ENCODE measurements at regions not wholly inside any gene's neighbourhood (a gene's known extent, or its start where the extent isn't known, plus 50 kb on each side); places are given as distances from the start of the nearest gene placed in this dataset.
A peak's percentile ranks its signal among the peaks of the same experiment; 100 is the strongest.

DNA sequence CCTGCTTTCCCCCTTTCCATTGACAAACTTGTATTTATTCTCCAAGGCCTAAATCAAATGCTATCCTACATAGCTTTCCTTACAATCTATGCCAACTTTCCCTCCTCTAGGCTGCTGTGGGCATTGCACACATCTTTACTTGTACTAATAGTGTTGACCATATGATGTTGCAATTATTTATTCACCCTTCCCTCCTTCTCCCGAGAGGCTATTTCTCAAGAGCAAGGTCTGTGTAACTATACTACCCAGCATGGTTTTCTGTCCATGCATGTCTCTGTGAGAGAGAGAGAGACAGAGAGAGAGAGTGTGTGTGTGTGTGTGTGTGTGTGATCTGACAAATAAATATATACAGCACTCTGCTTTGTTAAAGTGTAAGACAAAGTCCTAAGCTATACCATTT lies 63.8 kb downstream of the GTPBP8 start:
- TF ChIP-seq, protein P1, sequence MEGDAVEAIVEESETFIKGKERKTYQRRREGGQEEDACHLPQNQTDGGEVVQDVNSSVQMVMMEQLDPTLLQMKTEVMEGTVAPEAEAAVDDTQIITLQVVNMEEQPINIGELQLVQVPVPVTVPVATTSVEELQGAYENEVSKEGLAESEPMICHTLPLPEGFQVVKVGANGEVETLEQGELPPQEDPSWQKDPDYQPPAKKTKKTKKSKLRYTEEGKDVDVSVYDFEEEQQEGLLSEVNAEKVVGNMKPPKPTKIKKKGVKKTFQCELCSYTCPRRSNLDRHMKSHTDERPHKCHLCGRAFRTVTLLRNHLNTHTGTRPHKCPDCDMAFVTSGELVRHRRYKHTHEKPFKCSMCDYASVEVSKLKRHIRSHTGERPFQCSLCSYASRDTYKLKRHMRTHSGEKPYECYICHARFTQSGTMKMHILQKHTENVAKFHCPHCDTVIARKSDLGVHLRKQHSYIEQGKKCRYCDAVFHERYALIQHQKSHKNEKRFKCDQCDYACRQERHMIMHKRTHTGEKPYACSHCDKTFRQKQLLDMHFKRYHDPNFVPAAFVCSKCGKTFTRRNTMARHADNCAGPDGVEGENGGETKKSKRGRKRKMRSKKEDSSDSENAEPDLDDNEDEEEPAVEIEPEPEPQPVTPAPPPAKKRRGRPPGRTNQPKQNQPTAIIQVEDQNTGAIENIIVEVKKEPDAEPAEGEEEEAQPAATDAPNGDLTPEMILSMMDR (IDR thresholded peaks at IDR 0.05; ENCODE audit: low read depth, low read length, missing input control): peak; percentile 21
- no peak for TF ChIP-seq YY1 (IDR thresholded peaks at IDR 0.05)
- TF ChIP-seq GABPA (IDR thresholded peaks at IDR 0.05 in 1 of 2, conservative IDR thresholded peaks at IDR 0.05 in 1 of 2): no peak
- TF ChIP-seq, protein P2, sequence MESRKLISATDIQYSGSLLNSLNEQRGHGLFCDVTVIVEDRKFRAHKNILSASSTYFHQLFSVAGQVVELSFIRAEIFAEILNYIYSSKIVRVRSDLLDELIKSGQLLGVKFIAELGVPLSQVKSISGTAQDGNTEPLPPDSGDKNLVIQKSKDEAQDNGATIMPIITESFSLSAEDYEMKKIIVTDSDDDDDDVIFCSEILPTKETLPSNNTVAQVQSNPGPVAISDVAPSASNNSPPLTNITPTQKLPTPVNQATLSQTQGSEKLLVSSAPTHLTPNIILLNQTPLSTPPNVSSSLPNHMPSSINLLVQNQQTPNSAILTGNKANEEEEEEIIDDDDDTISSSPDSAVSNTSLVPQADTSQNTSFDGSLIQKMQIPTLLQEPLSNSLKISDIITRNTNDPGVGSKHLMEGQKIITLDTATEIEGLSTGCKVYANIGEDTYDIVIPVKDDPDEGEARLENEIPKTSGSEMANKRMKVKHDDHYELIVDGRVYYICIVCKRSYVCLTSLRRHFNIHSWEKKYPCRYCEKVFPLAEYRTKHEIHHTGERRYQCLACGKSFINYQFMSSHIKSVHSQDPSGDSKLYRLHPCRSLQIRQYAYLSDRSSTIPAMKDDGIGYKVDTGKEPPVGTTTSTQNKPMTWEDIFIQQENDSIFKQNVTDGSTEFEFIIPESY (IDR thresholded peaks at IDR 0.05): no peak
- TF ChIP-seq, protein P3, sequence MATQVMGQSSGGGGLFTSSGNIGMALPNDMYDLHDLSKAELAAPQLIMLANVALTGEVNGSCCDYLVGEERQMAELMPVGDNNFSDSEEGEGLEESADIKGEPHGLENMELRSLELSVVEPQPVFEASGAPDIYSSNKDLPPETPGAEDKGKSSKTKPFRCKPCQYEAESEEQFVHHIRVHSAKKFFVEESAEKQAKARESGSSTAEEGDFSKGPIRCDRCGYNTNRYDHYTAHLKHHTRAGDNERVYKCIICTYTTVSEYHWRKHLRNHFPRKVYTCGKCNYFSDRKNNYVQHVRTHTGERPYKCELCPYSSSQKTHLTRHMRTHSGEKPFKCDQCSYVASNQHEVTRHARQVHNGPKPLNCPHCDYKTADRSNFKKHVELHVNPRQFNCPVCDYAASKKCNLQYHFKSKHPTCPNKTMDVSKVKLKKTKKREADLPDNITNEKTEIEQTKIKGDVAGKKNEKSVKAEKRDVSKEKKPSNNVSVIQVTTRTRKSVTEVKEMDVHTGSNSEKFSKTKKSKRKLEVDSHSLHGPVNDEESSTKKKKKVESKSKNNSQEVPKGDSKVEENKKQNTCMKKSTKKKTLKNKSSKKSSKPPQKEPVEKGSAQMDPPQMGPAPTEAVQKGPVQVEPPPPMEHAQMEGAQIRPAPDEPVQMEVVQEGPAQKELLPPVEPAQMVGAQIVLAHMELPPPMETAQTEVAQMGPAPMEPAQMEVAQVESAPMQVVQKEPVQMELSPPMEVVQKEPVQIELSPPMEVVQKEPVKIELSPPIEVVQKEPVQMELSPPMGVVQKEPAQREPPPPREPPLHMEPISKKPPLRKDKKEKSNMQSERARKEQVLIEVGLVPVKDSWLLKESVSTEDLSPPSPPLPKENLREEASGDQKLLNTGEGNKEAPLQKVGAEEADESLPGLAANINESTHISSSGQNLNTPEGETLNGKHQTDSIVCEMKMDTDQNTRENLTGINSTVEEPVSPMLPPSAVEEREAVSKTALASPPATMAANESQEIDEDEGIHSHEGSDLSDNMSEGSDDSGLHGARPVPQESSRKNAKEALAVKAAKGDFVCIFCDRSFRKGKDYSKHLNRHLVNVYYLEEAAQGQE (IDR thresholded peaks at IDR 0.05): no peak
- TF ChIP-seq RAD21 (IDR thresholded peaks at IDR 0.05): peak in 1 of 2 donors; percentile 51
- TF ChIP-seq, protein P4, sequence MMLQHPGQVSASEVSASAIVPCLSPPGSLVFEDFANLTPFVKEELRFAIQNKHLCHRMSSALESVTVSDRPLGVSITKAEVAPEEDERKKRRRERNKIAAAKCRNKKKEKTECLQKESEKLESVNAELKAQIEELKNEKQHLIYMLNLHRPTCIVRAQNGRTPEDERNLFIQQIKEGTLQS (IDR thresholded peaks at IDR 0.05): peak; percentile 54
- peak; percentile 10 to 62 for TF ChIP-seq JUND (IDR thresholded peaks at IDR 0.05)
- TF ChIP-seq FOXA1 (IDR thresholded peaks at IDR 0.05): no peak
- TF ChIP-seq SP1 (IDR thresholded peaks at IDR 0.05): peak; percentile 35
- peak; percentile 36 to 61 for TF ChIP-seq HNF4A (conservative IDR thresholded peaks at IDR 0.05)
- TF ChIP-seq EGR1 (IDR thresholded peaks at IDR 0.05; ENCODE audit: low read depth in 2 of 2): no peak
- TF ChIP-seq MAX (IDR thresholded peaks at IDR 0.05): no peak
- peak in 1 of 2 donors; percentile 54 for TF ChIP-seq RXRA (IDR thresholded peaks at IDR 0.05)
